H9 (cell line): ENCODE measurements at regions not wholly inside any gene's neighbourhood (a gene's known extent, or its start where the extent isn't known, plus 50 kb on each side); places are given as distances from the start of the nearest gene placed in this dataset.

Experiments used
- DNase-seq: peaks from one replicate; pipeline ENCODE4 v3.0.0-alpha.2; 2017
- H2AFZ ChIP-seq: one replicate; pipeline ENCODE4 v1.6.1; 2013; ENCODE audit warnings: mild to moderate bottlenecking, low read length, control low read depth, moderate library complexity
- H2AK5ac ChIP-seq: 2 replicates; pipeline ENCODE4 v1.6.1; 2013; ENCODE audit warnings: low read length, control low read depth, mixed read lengths; ENCODE audit not compliant: insufficient read length
- H2BK120ac ChIP-seq: one replicate; pipeline ENCODE4 v1.6.1; 2013; ENCODE audit warnings: low read depth, mild to moderate bottlenecking, low read length, control low read depth, inconsistent platforms; ENCODE audit not compliant: poor library complexity, severe bottlenecking
- H2BK12ac ChIP-seq: 2 replicates; pipeline ENCODE4 v1.6.1; 2013; ENCODE audit warnings: low read length, control low read depth, mixed read lengths, low read depth; ENCODE audit not compliant: insufficient read length
- H2BK15ac ChIP-seq: 2 replicates; pipeline ENCODE4 v1.6.1; 2013; ENCODE audit warnings: low read depth, low read length, control low read depth
- H2BK20ac ChIP-seq: one replicate; pipeline ENCODE4 v1.6.1; 2013; ENCODE audit warnings: low read depth, mild to moderate bottlenecking, low read length, control low read depth, inconsistent platforms; ENCODE audit not compliant: poor library complexity, severe bottlenecking
- H2BK5ac ChIP-seq: 2 replicates; pipeline ENCODE4 v1.6.1; 2013; ENCODE audit warnings: low read length, control low read depth, mixed read lengths; ENCODE audit not compliant: insufficient read length
- H3K14ac ChIP-seq: 2 replicates; pipeline ENCODE4 v1.6.1; 2013; ENCODE audit warnings: low read length, control low read depth; ENCODE audit not compliant: insufficient read depth
- H3K18ac ChIP-seq: 2 replicates; pipeline ENCODE4 v1.6.1; 2013; ENCODE audit warnings: low read depth, mild to moderate bottlenecking, mixed read lengths, low read length, control low read depth; ENCODE audit not compliant: insufficient read length
- H3K23ac ChIP-seq: 2 replicates; pipeline ENCODE4 v1.6.1; 2013; ENCODE audit warnings: low read length, control low read depth, mixed read lengths, low read depth; ENCODE audit not compliant: insufficient read length
- H3K23me2 ChIP-seq: 2 replicates; pipeline ENCODE4 v1.6.1; 2013; ENCODE audit warnings: low read depth, mild to moderate bottlenecking, mixed read lengths, low read length, control low read depth; ENCODE audit not compliant: insufficient read length, poor library complexity, severe bottlenecking
- H3K27ac ChIP-seq: 2 replicates; pipeline ENCODE4 v1.5.1; 2013; ENCODE audit warnings: low read length, control low read depth, mixed read lengths, low read depth; ENCODE audit not compliant: insufficient read length
- H3K27me3 ChIP-seq: 2 replicates; pipeline ENCODE4 v1.6.1; 2013; ENCODE audit warnings: low read length, control low read depth, inconsistent platforms; ENCODE audit not compliant: insufficient read depth
- H3K4ac ChIP-seq: 2 replicates; pipeline ENCODE4 v1.6.1; 2013; ENCODE audit warnings: low read depth, mild to moderate bottlenecking, control low read depth, inconsistent platforms, low read length, moderate library complexity
- H3K4me1 ChIP-seq: 2 replicates; pipeline ENCODE4 v1.6.1; 2013; ENCODE audit warnings: low read length, control low read depth, inconsistent platforms; ENCODE audit not compliant: insufficient read depth
- H3K4me2 ChIP-seq: 2 replicates; pipeline ENCODE4 v1.6.1; 2013; ENCODE audit warnings: low read length, control low read depth, mixed read lengths; ENCODE audit not compliant: insufficient read length, insufficient read depth
- H3K56ac ChIP-seq: 2 replicates; pipeline ENCODE4 v1.6.1; 2013; ENCODE audit warnings: low read depth, mild to moderate bottlenecking, mixed read lengths, low read length, control low read depth; ENCODE audit not compliant: insufficient read length
- H3K79me1 ChIP-seq: 2 replicates; pipeline ENCODE4 v1.6.1; 2013; ENCODE audit warnings: low read depth, mild to moderate bottlenecking, moderate library complexity, low read length, control low read depth, inconsistent platforms; ENCODE audit not compliant: insufficient read depth, poor library complexity, severe bottlenecking
- H3K79me2 ChIP-seq: 2 replicates; pipeline ENCODE4 v1.6.1; 2013; ENCODE audit warnings: low read length, control low read depth, inconsistent platforms; ENCODE audit not compliant: insufficient read depth
- H3K9ac ChIP-seq: 2 replicates; pipeline ENCODE4 v1.6.1; 2013; ENCODE audit warnings: low read length, control low read depth, mixed read lengths; ENCODE audit not compliant: insufficient read length; ENCODE audit errors: extremely low read depth
- H3K9me3 ChIP-seq: one replicate; pipeline ENCODE4 v1.6.1; 2013; ENCODE audit warnings: low read depth, low read length, inconsistent platforms; ENCODE audit not compliant: control insufficient read depth
- H3T11ph ChIP-seq: one replicate; pipeline ENCODE4 v1.6.1; 2013; ENCODE audit warnings: mild to moderate bottlenecking, low read length, control low read depth, inconsistent platforms
- H4K20me1 ChIP-seq: one replicate; pipeline ENCODE4 v1.6.1; 2013; ENCODE audit not compliant: control insufficient read depth, insufficient read length, insufficient read depth
- H4K5ac ChIP-seq: 2 replicates; pipeline ENCODE4 v1.6.1; 2013; ENCODE audit warnings: low read depth, mild to moderate bottlenecking, mixed read lengths, low read length, control low read depth; ENCODE audit not compliant: insufficient read length
- H4K8ac ChIP-seq: replicated peaks from 2 replicates; pipeline ENCODE4 v1.6.1; 2013; ENCODE audit warnings: low read length, control low read depth, mixed read lengths, low read depth; ENCODE audit not compliant: insufficient read length
- H4K91ac ChIP-seq: 2 replicates; pipeline ENCODE4 v1.6.1; 2013; ENCODE audit warnings: low read depth, mild to moderate bottlenecking, moderate library complexity, mixed read lengths, low read length, control low read depth; ENCODE audit not compliant: insufficient read length
- H3K27ac Mint-ChIP-seq, 3 experiments: 2 replicates in 2 of 3; 3 replicates in 1 of 3; pipeline ENCODE4 v1.8.0; 2020 to 2021; ENCODE audit warnings: mixed read lengths in 3 of 3, mild to moderate bottlenecking in 1 of 3, moderate library complexity in 1 of 3
- H3K27me3 Mint-ChIP-seq: 2 replicates; pipeline ENCODE4 v1.8.0; 2021; ENCODE audit warnings: low read depth, mild to moderate bottlenecking, moderate library complexity, mixed read lengths
- H3K36me3 Mint-ChIP-seq, 3 experiments: 2 replicates in 2 of 3; 3 replicates in 1 of 3; pipeline ENCODE4 v1.8.0; 2020 to 2021; ENCODE audit warnings: low read depth in 3 of 3, mixed read lengths in 3 of 3; ENCODE audit not compliant: insufficient read depth in 1 of 3
- H3K4me1 Mint-ChIP-seq, 2 experiments: 2 replicates each; pipeline ENCODE4 v1.8.0; 2020; ENCODE audit warnings: mixed read lengths in 2 of 2
- H3K4me3 Mint-ChIP-seq, 2 experiments: 2 replicates in 1 of 2; 3 replicates in 1 of 2; pipeline ENCODE4 v1.8.0; 2020 to 2021; ENCODE audit warnings: mild to moderate bottlenecking in 2 of 2, mixed read lengths in 2 of 2, moderate library complexity in 1 of 2
- H3K9me3 Mint-ChIP-seq, 2 experiments: 2 replicates in 1 of 2; 3 replicates in 1 of 2; pipeline ENCODE4 v1.8.0; 2020; ENCODE audit warnings: mild to moderate bottlenecking in 2 of 2, mixed read lengths in 2 of 2, moderate library complexity in 1 of 2
- WGBS: extraction: QIAGEN DNeasy Blood & Tissue Kit; methylation state at CpG from one replicate; pipeline ENCODE4 v1.1.7; 2013; ENCODE audit warnings: missing lambda C conversion rate, low lambda C conversion rate, mixed read lengths; ENCODE audit not compliant: insufficient read length; ENCODE audit errors: extremely low coverage; 5-methylcytosine and 5-hydroxymethylcytosine counted together
- TF ChIP-seq, protein P1 (sequence below): fragments of 200-600 bp; sonication (generic); conservative IDR thresholded peaks from 3 replicates; pipeline ENCODE4 v1.8.0; 2021; ENCODE audit warnings: antibody characterized with exemption, mild to moderate bottlenecking

GRCh38 chr4:27678027-27678426, 817.4 kb downstream of the STIM2 start:
- no peak overlapping the region for H2BK5ac ChIP-seq
- H3K27me3 Mint-ChIP-seq, result no peaks in the 10 kb centered on the region
- no peak overlapping the region for H3K4me2 ChIP-seq
- no peak overlapping the region for H3K27ac Mint-ChIP-seq
- H3K4ac ChIP-seq, result no peak overlapping the region
- no peaks in the 10 kb centered on the region for H3K4me1 Mint-ChIP-seq
- no peaks in the 10 kb centered on the region for H3K27me3 ChIP-seq
- H2AFZ ChIP-seq, result no peak overlapping the region
- no peak overlapping the region for H3K9ac ChIP-seq
- H4K5ac ChIP-seq, result no peak overlapping the region
- no peaks in the 10 kb centered on the region for H3K4me1 ChIP-seq
- H3K56ac ChIP-seq, result no peak overlapping the region
- no peak overlapping the region for H3K14ac ChIP-seq
- no CpG with 5 or more reads among the region's 1 CpG for WGBS
- H2BK20ac ChIP-seq, result no peak overlapping the region
- no peaks in the 10 kb centered on the region for H3K79me2 ChIP-seq
- H3K27ac ChIP-seq, result no peak overlapping the region
- no peak overlapping the region for H4K8ac ChIP-seq
- no peak overlapping the region for H4K91ac ChIP-seq
- H3K4me3 Mint-ChIP-seq, result no peak overlapping the region
- H3T11ph ChIP-seq, result no peak overlapping the region
- no peak overlapping the region for H2AK5ac ChIP-seq
- no peaks in the 10 kb centered on the region for H3K79me1 ChIP-seq
- H3K9me3 Mint-ChIP-seq, result no peaks in the 10 kb centered on the region
- H3K18ac ChIP-seq, result no peak overlapping the region
- no peak overlapping the region for H2BK15ac ChIP-seq
- no peaks in the 10 kb centered on the region for H4K20me1 ChIP-seq
- no peak overlapping the region for H3K23ac ChIP-seq
- H3K36me3 Mint-ChIP-seq, result no peaks in the 10 kb centered on the region
- H2BK120ac ChIP-seq, result no peak overlapping the region
- no peaks in the 10 kb centered on the region for H3K9me3 ChIP-seq
- TF ChIP-seq, protein P1, sequence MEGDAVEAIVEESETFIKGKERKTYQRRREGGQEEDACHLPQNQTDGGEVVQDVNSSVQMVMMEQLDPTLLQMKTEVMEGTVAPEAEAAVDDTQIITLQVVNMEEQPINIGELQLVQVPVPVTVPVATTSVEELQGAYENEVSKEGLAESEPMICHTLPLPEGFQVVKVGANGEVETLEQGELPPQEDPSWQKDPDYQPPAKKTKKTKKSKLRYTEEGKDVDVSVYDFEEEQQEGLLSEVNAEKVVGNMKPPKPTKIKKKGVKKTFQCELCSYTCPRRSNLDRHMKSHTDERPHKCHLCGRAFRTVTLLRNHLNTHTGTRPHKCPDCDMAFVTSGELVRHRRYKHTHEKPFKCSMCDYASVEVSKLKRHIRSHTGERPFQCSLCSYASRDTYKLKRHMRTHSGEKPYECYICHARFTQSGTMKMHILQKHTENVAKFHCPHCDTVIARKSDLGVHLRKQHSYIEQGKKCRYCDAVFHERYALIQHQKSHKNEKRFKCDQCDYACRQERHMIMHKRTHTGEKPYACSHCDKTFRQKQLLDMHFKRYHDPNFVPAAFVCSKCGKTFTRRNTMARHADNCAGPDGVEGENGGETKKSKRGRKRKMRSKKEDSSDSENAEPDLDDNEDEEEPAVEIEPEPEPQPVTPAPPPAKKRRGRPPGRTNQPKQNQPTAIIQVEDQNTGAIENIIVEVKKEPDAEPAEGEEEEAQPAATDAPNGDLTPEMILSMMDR, result no peak
- H3K23me2 ChIP-seq, result no peaks in the 10 kb centered on the region
- no peak overlapping the region for H2BK12ac ChIP-seq
- DNase-seq, result no peak
